ENCODE measurements at regions not wholly inside any gene's neighbourhood (a gene's known extent, or its start where the extent isn't known, plus 50 kb on each side); places are given as distances from the start of the nearest gene placed in this dataset.

DNA sequence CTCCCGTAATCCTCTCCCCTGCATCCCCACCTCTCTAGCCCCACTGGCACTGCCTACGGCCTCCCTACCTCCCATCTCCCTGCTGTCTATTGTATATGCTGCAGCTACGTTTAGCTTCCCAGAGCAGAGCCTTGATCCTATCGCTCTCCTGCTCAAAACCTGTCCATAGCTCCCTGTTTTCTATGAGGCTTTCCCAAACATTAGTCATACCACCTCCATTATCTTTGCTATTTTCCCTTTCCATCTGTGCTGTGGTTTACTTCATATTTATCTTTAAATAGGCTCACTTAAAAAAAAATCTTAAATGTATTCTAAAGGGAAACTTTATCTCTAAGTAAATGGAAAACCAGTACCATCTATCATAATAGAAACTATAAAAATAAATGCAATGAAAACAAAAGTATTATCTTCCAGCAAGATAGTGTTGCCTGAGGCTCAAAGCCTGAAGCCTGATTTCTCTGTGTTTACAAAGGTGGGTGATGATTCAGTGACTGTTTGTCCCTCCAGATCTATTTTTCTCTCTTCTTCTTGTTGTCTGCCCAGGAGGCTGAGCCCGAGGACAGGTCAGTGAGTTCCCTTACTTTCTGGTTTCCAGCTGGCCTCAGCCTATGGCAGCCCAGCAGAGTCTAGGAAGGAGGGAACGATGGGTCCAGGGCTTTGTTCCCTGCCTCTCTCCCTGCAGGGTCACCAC lies 397.1 kb upstream of the CFAP20DC start:
- Histone ChIP-seq H3K27ac (replicated peaks) (no peak overlapping the region), H3K27me3 (ENCODE audit: insufficient read depth, poor library complexity, severe bottlenecking) (peaks cover 6% of the 10 kb centered on the region), H3K4me3 (replicated peaks; ENCODE audit: insufficient read depth, low read length) (no peak overlapping the region)
- DNase-seq (ENCODE audit: low read depth in 1 of 2, low spot score in 1 of 2): no peak
- TF ChIP-seq POLR2AphosphoS5 (IDR thresholded peaks at IDR 0.05; ENCODE audit: low read depth): no peak
- no peak for TF ChIP-seq REST (IDR thresholded peaks at IDR 0.05; ENCODE audit: insufficient replicate concordance, low read depth)
- no peak for TF ChIP-seq GABPA (IDR thresholded peaks at IDR 0.05; ENCODE audit: low read depth)
- TF ChIP-seq SPI1 (IDR thresholded peaks at IDR 0.05; ENCODE audit: borderline replicate concordance, low read depth): no peak
- TF ChIP-seq, protein P1, sequence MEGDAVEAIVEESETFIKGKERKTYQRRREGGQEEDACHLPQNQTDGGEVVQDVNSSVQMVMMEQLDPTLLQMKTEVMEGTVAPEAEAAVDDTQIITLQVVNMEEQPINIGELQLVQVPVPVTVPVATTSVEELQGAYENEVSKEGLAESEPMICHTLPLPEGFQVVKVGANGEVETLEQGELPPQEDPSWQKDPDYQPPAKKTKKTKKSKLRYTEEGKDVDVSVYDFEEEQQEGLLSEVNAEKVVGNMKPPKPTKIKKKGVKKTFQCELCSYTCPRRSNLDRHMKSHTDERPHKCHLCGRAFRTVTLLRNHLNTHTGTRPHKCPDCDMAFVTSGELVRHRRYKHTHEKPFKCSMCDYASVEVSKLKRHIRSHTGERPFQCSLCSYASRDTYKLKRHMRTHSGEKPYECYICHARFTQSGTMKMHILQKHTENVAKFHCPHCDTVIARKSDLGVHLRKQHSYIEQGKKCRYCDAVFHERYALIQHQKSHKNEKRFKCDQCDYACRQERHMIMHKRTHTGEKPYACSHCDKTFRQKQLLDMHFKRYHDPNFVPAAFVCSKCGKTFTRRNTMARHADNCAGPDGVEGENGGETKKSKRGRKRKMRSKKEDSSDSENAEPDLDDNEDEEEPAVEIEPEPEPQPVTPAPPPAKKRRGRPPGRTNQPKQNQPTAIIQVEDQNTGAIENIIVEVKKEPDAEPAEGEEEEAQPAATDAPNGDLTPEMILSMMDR (IDR thresholded peaks at IDR 0.05; ENCODE audit: insufficient read depth, low read length): no peak

DNA sequence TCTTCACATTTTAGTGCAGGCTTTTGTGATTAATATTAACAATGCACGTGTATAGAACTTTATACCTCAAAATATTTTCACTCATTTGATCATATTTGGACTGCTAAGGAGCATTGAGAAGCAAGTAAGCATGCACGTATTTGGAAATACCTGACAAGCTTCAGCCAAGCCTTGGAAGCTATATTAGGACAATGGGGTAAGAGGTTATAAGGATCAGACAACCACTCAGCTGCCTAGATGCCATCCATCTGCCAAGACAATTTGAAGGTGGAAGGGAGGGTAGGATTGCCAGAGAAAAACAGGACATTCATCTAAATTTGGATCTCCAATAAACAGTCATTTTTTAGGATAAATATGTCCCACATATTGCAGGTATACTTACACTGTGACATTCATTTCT lies 394.9 kb upstream of the CFAP20DC start:
- DNase-seq (ENCODE audit: low read depth in 1 of 2, low spot score in 1 of 2): no peak
- Histone ChIP-seq H3K27me3 (ENCODE audit: insufficient read depth, poor library complexity, severe bottlenecking) (peaks cover 6% of the 10 kb centered on the region), H3K27ac (replicated peaks) (no peak overlapping the region), H3K4me3 (replicated peaks; ENCODE audit: insufficient read depth, low read length) (no peak overlapping the region)
- TF ChIP-seq, protein P1 (IDR thresholded peaks at IDR 0.05; ENCODE audit: insufficient read depth, low read length): no peak
- TF ChIP-seq REST (IDR thresholded peaks at IDR 0.05; ENCODE audit: insufficient replicate concordance, low read depth): no peak
- TF ChIP-seq SPI1 (IDR thresholded peaks at IDR 0.05; ENCODE audit: borderline replicate concordance, low read depth): no peak
- TF ChIP-seq POLR2AphosphoS5 (IDR thresholded peaks at IDR 0.05; ENCODE audit: low read depth): no peak
- TF ChIP-seq GABPA (IDR thresholded peaks at IDR 0.05; ENCODE audit: low read depth): no peak

DNA sequence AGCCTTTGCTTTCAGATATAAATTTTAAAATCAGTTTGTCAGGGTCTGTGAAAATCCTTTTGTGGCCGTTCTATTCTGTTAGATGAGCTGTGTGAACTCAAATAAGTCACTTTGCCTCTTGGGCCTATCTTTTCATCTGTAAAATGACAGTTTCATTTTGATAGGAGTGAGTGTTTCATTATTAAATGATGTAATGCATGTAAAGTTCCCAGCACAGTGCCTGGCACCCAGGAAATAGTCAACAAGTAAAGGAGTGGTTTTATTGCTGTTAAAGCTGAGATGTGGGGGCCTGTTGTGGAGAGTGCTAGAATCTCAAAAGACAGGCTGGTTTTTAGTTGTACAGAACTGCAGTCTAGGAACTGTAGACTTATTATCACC lies 394.5 kb upstream of the CFAP20DC start:
- H3K27ac ChIP-seq (replicated peaks): no peak overlapping the region
- TF ChIP-seq POLR2AphosphoS5 (IDR thresholded peaks at IDR 0.05; ENCODE audit: low read depth): no peak
- TF ChIP-seq SPI1 (IDR thresholded peaks at IDR 0.05; ENCODE audit: borderline replicate concordance, low read depth): no peak
- no peak for TF ChIP-seq REST (IDR thresholded peaks at IDR 0.05; ENCODE audit: insufficient replicate concordance, low read depth)
- TF ChIP-seq GABPA (IDR thresholded peaks at IDR 0.05; ENCODE audit: low read depth): no peak
- TF ChIP-seq, protein P1 (IDR thresholded peaks at IDR 0.05; ENCODE audit: insufficient read depth, low read length): no peak
- H3K27me3 ChIP-seq (ENCODE audit: insufficient read depth, poor library complexity, severe bottlenecking): peaks cover 6% of the 10 kb centered on the region
- no peak for DNase-seq (ENCODE audit: low read depth in 1 of 2, low spot score in 1 of 2)
- no peak overlapping the region for H3K4me3 ChIP-seq (replicated peaks; ENCODE audit: insufficient read depth, low read length)

All from HL-60 (cell line).